Sigmoid colon (tissue), 3 donors: ENCODE measurements at regions not wholly inside any gene's neighbourhood (a gene's known extent, or its start where the extent isn't known, plus 50 kb on each side); places are given as distances from the start of the nearest gene placed in this dataset.

Experiments
- CTCF ChIP-seq, 4 experiments: fragments of 450-650 bp in 3 of 4; fragments of 200-600 bp in 1 of 4; IDR thresholded peaks; one replicate each; pipeline ENCODE4 v1.5.1; 2016 to 2019; ENCODE audit warnings: antibody characterized with exemption in 4 of 4, mild to moderate bottlenecking in 3 of 4, moderate library complexity in 2 of 4
- POLR2A ChIP-seq, 2 donors: fragments of 450-650 bp; IDR thresholded peaks; one replicate each; pipeline ENCODE4 v1.6.1; 2016; ENCODE audit warnings: antibody characterized with exemption in 2 of 2, mild to moderate bottlenecking in 2 of 2, moderate library complexity in 2 of 2

DNA sequence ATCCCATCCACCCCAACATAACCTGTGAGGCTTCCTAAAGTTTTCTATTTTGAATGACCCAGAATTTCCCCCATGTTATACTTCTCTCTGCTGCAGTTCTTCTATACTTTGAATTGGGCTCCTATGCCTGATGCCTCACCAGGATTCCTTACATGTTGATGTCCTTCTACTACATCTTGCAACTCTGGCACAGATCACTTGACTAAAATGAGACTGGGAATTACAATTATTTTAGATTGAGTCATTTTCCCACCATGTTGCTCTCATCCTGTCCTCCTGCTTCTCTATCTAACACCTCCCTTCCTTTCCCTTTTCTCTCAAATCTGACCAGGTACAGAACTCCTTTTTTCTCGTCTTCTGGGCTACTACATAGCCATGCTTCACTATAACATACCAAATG, 314.0 kb upstream of the KCNJ16 start:
- no peak for TF ChIP-seq POLR2A (IDR thresholded peaks at IDR 0.05)
- no peak for TF ChIP-seq CTCF (IDR thresholded peaks at IDR 0.05)
